SH-SY5Y (cell line): ENCODE measurements at regions not wholly inside any gene's neighbourhood (a gene's known extent, or its start where the extent isn't known, plus 50 kb on each side); places are given as distances from the start of the nearest gene placed in this dataset.

Experiments used
- GATA2 ChIP-seq: IDR thresholded peaks from 2 replicates; pipeline ENCODE4 v1.6.1; 2011; ENCODE audit warnings: mild to moderate bottlenecking, low read depth, low read length
- GATA3 ChIP-seq: IDR thresholded peaks from 2 replicates; pipeline ENCODE4 v1.6.1; 2011; ENCODE audit warnings: low read depth, mild to moderate bottlenecking, low read length, moderate library complexity

DNA sequence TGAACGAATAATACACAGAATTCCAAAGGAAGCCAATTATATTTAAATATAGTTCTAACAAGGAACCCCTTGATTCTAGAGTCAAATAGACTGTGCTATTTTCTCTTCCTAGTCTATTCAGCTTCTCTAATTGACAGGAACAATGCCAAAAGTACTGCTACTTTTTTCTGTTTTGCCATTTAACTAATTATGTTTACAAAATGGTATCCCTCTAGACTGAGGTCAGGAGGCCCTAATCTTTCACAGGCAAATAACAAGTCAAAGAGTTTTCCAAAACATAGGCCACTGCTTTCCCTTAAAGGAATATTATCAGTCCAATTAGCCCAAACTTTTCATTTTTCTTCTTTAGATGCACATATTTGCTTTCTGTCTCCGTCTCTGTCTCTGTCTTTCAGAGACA is 539.3 kb downstream of the RFPL4B start:
- no peak for TF ChIP-seq GATA2
- TF ChIP-seq GATA3 = no peak
